ENCODE measurements at regions not wholly inside any gene's neighbourhood (a gene's known extent, or its start where the extent isn't known, plus 50 kb on each side); places are given as distances from the start of the nearest gene placed in this dataset.
A peak's percentile ranks its signal among the peaks of the same experiment; 100 is the strongest.

DNA sequence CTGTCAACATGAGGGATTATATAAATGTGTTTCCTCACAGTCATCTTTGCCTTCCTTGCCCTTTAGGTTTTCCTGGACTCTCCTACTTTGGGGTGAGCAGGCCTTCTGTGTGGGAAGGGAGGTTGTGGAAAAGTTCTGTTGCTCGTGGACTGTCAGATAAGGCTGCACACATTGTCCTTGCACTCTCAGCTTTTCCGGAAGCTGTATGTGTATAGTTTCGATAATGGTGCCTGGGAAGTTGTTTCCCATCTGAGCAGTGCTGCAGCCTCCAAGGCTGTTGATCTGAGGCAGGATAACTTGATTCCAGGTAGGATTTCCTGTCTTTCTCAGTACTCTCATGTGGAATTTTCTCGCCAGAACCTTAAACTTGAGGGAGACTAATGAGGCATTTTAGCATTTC is 297.8 kb upstream of the AZI2 start:
- DNase-seq (ENCODE audit: low read depth, low spot score), result no peak

DNA sequence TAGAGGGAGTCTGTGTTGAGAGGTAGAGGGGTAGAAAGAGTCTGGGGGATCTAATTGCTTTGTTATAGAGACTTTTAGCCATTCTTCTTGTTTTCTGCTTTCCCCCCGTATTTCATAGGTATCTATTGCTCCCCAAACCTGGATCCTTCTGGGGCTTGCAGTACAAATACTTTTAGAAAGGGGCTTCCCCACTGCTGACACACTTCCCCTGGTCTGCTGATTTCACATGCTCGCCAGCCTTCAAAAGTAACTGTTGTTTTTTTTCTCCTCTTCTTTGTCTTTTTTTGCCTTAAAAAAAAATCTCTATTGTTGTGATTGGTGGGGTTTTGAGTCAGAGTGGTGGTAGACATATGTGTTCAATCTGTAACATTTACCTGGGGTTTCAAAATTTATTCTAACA is 300.6 kb upstream of the AZI2 start:
- DNase-seq (ENCODE audit: low read depth, low spot score), result no peak

DNA sequence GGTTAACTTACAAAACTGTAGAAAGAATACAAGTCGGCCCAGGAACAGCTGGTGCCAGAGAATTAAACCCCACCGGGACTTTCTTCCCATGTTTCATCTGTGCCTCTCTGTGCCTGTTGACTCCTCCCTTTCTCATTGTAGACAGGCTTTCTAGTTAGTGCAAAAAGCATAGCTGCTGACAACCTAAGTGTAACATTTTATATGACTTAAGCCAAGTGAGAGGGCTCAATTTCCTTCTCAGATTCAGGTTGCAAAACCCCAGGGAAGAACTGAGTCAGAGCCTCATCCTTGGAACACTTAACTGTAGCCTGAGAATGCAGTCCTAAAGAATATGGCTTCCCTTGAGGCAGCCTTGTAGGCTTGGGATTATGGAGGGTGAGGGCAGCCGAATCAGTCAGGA is 302.5 kb upstream of the AZI2 start:
- DNase-seq (ENCODE audit: low read depth, low spot score), result no peak

DNA sequence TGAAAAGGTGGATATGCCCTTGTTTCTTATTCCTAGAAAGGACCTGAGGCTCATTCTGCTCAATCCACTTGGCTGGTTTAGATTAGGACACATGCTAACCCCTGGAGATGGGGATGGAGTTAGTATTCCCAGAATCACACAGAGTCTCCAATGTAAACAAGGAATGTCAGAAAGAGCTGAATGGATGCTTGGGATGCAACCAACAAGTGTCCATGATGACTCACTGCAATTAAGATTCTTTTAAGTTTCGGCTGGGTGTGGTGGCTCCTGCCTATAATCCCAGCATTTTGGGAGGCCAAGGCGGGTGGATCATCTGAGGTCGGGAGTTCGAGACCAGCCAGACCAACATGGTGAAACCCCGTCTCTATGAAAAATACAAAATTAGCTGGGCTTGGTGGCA is 315.5 kb upstream of the AZI2 start:
- DNase-seq (ENCODE audit: low read depth, low spot score), result no peak

DNA sequence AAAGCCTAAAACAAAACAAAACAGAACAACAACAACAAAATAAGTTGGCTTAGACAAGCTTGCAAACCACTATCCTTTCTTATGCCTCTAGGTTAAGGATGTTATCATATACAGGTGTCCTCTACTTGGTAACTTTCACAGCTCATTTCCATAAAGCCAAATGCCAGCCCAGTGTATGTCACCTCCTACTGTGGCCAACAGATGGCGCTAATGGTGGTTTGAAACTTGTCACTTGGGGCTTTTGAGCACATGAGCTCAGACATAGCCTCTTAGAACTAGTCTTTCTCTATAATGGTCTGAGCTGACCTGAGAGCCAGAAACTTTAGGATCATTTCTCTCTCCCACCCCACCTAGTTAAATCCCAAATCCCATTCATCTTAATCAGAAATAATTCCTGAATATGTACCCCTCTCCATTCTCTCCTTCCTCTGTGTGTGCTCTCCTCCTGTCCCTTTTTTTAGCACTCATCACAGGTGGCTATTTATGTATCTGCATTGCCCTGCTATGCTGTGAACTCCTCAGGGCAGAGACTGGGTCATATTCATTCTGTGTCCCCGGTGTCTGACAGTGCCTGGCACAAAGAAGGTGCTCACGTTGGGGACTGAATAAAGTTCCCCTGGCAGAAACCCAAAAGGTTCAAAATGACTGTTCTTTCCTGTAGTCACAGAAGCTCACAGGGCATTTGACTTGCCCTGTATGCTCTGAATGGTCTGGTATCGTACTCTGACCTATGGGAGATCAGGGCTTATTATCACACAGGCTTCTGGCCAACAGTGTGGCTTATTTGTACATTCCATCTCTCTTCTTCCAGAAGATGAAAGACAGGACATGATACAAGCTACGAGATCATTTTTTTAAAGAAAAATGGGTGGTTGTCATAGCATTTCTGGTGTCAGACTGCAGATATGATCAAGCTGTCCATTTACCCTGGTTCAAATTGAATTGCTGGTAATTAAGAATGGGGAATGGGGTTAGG is 319.3 kb upstream of the AZI2 start:
- DNase-seq (ENCODE audit: low read depth, low spot score), result peak; percentile 33

DNA sequence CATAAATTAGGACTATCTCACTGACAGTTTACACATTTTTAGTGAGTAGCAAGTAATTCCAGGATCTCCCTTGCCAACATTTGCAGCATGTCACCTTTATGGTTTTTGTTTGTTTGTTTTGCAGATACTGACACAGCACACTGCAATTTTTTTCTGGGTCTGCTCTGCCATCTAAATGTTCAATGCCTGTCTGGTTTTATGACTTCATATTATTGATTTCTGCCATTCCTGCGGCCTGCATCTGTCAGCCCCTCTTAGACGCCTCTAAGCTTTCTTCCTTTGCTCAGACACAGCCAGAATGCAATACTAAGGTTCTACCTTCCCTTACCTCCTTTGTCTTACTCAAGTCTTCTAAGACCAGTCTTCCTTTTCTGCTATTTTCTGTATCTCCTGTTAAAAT is 321.2 kb upstream of the AZI2 start:
- DNase-seq (ENCODE audit: low read depth, low spot score), result no peak

DNA sequence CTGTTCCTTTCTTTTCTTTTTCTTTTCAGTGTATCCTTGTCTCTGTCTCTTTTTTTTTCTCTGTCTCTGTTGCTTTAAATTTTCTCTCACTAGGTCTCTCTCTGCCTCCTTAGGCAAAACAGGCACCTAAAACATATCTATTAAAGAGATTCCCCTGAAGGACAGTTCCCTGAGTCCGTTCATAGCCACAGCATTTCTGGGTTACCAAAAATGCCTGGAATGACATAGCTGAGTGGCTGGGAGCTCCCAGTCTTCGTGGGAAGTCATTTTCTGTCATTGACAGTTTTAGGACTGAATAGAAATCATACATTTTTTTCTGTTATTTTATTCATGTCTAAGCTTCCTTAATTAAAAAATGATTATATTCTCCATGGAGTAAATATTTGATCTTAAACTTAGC is 323.8 kb upstream of the AZI2 start:
- no peak for DNase-seq (ENCODE audit: low read depth, low spot score)

DNA sequence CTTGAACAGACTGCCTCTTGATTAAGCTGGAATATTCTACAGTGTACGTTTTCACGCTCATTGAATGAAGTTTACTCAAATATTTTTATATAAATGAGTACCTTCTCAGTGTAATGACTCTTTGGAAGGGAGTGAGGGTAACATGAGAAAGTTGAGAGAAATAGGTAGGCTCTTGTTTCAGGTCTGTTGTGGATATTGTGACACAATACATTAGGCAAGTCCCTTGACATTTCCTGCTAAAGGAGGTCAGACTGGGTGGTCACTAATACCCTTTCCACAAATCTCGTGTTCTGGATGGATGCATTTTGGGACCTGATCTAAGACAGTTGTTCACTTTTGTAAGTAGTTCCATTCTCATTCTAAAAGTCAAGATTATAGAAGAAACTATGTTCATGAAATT is 324.8 kb upstream of the AZI2 start:
- DNase-seq (ENCODE audit: low read depth, low spot score), result no peak

DNA sequence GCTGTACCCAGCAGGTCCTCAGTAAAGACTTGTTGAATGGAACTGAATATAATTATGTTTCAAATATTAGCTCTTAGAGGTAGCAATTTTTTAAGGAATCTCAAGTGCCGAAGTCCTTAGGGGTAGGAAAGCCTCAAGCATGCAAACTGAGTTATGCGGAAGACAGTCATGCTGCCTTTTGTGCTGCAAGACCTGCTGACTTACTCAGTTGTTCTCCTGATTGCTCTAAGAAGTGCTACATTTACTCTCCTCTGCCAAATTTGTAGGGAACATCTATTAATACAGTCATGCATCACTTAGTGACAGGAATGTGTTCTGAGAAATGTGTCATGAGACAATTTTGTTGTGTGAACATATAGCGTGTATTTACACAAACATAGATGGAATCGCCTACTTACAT is 325.6 kb upstream of the AZI2 start:
- no peak for DNase-seq (ENCODE audit: low read depth, low spot score)

DNA sequence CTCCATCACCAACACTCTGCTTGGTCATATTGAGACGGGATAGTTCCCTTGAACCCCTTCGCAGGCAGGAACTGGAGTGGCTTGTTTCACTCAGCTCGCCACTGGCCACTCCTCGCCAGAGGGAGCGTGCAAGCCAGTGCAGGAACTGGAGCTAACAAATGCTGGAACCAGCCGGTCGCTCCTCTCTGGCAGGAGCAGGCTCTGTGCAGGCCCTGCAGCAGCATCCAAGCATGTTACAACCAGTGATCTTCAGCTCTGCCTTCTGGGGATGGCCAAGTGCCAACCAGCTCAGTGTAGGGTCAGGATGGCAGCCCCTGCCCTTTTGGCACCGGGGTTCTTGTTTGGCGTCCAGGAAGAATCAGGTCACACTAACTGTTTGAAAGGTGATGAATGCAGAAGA is 329.0 kb upstream of the AZI2 start:
- no peak for DNase-seq (ENCODE audit: low read depth, low spot score)

DNA sequence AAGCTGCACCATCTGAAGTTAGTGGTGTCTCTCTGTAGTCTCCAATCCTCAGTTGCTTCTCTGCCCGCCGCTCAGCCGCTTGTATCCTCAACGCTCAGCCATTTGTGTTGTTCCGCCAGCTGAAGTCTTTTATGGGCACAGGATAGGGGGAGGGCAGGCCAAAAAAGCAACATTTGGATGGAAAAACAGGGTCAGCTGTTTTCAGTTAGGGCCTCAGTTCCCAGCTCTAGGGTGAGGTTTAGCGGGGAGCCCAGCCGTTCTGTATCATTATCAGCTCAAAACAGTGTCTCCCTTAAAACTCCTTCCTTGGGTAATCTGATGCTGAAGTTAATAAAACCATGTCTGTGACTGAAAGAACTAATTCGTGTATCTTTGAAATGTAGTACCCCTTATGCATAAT is 329.5 kb upstream of the AZI2 start:
- DNase-seq (ENCODE audit: low read depth, low spot score), result no peak

DNA sequence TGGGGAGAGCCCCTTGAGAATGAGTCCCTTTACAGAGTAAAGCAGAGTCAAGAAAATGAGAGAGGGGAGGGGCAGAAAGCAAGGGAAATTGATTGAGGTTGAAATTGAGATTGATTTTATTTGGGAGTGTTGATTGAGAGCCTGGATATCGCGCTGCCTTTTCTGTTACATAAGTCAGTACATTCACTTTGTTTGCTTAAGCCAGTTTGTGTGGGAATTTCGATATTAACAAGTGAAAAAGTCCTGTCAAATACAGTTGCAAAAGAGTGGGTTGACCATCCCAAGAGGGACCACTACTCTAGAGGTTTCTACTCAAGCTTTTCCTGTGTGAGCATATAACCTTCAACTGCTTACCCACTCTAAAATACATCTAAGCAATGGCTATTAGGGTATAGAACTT is 331.4 kb upstream of the AZI2 start:
- DNase-seq (ENCODE audit: low read depth, low spot score), result no peak

DNA sequence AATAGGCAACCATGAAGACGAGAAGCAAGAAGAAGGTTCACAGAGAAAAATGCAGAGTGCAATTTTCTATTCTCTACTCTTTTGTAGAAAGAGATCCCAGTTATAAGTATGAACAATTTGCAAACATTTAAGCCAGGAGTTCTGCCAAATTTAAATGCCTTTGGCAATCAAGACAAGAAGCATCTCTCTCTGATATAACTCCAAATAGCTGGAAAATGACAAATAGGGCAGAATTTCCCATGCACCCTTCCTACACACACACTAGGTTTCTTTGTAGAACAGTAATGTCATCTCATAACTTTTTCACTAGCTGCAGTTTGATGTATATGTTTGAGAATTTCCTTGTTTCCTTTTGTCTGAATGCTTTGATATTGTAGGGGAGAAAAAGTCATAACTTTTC is 333.5 kb upstream of the AZI2 start:
- no peak for DNase-seq (ENCODE audit: low read depth, low spot score)

DNA sequence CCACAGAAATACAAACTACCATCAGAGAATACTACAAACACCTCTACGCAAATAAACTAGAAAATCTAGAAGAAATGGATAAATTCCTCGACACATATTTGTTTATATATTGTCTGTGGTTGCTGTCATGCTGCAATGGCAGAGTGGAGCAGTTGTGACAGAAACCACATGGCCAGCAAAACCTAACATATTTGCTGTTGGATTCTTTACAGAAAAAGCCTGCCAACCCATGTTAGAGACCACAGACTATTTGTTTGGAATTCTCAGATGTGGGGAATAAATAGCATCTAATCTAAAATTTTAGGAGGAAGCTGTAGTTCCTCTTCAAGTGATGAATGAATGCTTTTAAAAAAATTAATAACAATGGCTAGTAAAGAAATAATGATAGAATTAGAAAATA is 341.6 kb upstream of the AZI2 start:
- no peak for DNase-seq (ENCODE audit: low read depth, low spot score)

DNA sequence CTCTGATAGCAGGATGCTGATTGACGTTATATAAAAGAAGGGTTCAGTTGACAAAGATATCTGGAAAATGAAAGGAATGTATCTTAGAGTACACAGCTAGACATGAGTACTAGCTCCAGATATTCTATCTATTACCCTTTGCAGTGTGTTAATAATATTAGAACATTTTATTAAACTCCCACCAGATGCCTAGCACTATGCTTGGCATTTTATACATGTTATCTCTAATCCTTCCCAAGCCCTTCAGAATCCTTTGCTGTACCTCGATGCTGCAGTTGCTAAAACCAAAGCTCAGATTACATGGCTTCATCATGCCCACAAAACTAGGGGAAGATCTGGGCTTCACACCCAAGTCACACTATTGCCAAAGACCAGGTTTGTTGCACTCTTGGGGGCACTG is 350.1 kb upstream of the AZI2 start:
- DNase-seq (ENCODE audit: low read depth, low spot score), result no peak

DNA sequence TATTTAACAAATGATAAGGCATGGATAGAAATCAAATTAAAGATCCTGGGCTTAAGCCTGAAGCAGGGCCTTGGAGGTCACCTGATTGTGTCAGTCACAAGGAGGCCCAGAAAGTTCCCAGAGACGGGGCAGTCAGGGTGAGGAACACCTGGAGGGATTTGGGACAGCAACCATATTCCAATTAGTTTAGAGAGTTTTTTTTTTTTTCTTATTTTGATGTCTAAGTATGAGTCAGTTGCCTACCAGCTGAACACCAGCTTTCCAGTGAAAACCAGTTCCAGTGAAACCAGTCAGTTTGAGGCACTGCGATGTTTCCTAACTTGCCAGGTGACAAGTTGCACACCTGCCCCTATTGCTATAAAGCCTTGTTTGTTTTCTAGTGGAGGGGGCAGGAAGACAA is 350.7 kb upstream of the AZI2 start:
- no peak for DNase-seq (ENCODE audit: low read depth, low spot score)

DNA sequence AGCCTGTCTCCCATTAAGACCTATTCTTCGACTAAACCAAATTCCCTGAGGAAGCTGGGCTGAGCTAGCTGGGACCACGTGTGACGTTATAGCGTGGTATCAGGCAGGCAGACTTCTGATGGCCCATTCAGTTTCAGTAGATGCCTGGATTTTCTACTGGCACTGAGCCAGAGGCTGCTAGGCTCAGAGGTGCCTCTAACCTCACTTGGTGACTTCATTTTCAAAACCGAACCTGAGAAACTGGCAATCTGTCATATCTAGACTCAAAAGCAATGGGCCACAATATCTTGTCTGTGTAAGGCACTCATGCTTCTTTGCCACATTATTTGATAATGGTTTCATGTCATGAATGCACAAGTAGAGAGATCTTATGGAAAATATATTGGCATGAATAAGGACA is 352.1 kb upstream of the AZI2 start:
- DNase-seq (ENCODE audit: low read depth, low spot score), result no peak

DNA sequence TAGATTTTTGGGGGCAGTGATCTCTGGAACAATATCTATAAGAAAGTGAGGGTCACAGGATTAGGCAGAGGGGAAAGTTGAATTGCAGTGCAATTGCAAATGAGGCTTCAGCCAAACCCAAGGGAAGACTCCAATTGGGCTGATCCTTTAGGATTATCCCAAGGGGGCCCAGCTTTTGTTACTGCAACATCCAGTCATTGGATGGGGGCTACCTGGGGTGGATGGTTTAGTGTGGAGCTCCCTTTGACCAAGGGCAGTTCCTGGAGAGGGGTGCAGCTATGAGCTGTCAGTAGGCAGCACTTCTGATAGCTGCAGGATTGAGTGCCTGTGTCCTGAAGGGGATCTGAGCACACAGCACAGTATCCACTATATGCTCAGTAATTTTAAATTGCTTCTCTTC is 355.2 kb upstream of the AZI2 start:
- DNase-seq (ENCODE audit: low read depth, low spot score), result no peak

DNA sequence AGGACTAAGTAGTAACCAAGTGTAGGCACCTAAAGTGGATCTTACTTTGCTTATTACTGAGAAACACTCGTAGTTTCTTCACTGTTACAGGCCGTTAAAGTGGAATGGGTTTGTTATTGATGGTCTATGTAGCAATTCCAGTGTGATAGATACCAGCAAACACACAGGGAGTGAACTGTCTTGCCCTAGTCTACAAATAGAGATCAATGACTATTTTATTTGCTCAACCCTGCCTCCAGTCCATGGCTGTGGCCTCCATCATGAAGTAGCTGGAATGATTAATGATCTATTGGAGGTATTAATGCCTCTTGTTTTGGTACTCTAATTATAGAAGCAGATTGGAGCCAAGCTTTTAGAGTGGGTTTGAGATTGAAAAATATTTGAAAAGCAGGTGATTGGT is 362.7 kb upstream of the AZI2 start:
- DNase-seq (ENCODE audit: low read depth, low spot score), result no peak

DNA sequence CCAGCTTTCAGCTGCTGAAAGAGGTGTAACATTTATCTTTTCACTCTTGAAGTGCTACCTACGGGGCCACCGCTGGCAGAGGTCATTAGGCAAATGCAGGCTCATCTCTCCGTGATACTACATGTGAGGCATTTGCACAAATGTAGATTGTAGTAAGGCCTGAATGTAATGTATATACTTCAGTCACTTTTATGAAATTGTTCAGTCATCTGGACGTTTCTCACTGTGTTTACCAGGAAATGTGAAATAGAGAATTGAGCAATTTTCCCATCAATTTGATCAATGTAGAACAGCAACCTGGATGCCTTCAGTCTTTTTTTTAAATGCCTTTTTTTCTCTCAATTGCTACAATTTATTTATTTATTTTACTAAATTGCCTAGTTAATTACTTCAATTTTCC is 368.3 kb upstream of the AZI2 start:
- no peak for DNase-seq (ENCODE audit: low read depth, low spot score)

DNA sequence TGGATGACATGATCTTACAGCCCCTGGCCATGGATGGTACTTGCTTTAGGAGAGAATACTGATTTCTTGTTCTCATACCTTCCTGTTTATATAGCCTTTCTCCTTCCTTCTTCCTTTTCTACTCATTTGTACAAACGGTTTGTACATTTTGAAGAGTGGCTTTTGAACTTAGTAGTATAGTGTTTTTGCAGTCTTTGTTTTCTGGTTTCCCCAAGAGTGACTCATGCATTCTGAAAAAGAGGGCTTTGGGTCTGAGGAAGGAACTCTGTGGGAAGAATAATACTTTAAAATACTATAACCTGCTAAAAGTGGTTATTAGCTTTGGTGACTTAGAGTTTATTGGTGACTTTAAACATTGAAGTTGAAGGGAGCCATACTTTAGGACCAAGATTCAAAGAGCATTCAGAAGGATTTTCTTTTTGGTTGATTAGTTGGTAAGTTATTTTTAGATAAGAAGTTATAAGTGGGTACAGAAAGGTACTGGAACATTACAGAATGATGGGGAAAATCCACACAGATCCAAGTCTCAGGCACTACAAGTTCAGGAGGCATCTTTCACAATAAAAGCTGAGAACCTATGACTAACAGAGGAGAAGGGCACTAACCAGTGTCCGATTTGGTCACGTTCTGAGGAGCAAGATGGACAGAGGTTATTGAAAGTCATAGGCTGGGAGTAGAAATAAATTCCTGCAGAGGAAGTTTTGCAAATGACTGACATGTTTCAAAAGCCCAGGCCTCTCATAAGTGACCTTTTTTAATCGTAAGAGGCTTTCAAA is 369.6 kb upstream of the AZI2 start:
- DNase-seq (ENCODE audit: low read depth, low spot score), result no peak

DNA sequence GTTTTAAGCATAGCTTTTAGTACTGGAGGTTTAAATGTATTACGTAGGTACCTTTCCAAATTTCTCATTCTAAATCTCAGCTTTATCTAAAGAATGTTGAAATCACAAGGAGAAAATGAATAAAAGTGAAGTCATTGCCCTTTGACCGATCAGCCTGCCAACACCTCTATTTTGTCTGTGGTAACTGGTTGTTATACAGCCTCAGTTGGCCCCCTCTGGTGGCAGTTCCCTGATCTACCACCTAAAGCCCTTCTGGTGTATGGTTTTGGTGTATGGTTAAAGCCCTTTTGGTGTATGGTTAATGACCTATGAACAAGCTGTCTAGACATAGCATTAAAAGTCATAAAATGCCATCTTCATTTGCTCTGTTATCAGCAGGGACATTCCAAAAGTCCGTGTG is 378.2 kb upstream of the AZI2 start:
- DNase-seq (ENCODE audit: low read depth, low spot score), result peak; percentile 23

DNA sequence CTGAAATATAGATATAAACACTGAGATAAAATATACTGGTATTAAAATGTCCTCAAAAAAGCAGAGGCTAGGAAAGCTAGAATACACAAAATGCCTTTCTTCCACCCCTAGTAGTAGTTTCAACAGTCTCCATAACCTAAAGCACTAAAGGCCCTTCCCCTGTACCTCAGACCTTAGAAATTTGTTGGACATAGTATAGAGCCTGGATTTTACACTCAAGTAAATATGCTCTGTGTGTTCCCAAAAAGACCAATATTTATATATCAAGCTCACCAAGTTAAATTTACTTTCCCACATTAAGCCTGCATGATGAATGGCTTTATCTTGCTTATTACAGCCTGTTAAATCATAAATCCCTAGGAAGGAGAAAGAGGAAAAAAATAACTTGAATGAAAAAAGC is 378.7 kb upstream of the AZI2 start:
- DNase-seq (ENCODE audit: low read depth, low spot score), result no peak

Measured in iPS DF 19.7 (cell line).